ENCODE measurements at regions not wholly inside any gene's neighbourhood (a gene's known extent, or its start where the extent isn't known, plus 50 kb on each side); places are given as distances from the start of the nearest gene placed in this dataset.

- TF ChIP-seq CTCF (IDR thresholded peaks at IDR 0.05; ENCODE audit: borderline replicate concordance, extremely low read depth, low read length, poor library complexity, severe bottlenecking) (no peak), EZH2 (IDR thresholded peaks at IDR 0.05; ENCODE audit: borderline replicate concordance, low read depth, low read length, severe bottlenecking) (no peak)
Observed at GRCh38 chr3:70433091-70433490, 120.7 kb upstream of the MDFIC2 start.
